Dermis blood vessel endothelial cell (primary cell): ENCODE measurements at regions not wholly inside any gene's neighbourhood (a gene's known extent, or its start where the extent isn't known, plus 50 kb on each side); places are given as distances from the start of the nearest gene placed in this dataset.
A peak's percentile ranks its signal among the peaks of the same experiment; 100 is the strongest.
"Not testable (repeated sequence)": the region's sequence is repeated elsewhere in the genome, so short reads cannot be mapped to it uniquely, and the experiment has no call there.

Experiments used
- DNase-seq: peaks from one replicate; pipeline ENCODE4 v3.0.0; 2010

DNA sequence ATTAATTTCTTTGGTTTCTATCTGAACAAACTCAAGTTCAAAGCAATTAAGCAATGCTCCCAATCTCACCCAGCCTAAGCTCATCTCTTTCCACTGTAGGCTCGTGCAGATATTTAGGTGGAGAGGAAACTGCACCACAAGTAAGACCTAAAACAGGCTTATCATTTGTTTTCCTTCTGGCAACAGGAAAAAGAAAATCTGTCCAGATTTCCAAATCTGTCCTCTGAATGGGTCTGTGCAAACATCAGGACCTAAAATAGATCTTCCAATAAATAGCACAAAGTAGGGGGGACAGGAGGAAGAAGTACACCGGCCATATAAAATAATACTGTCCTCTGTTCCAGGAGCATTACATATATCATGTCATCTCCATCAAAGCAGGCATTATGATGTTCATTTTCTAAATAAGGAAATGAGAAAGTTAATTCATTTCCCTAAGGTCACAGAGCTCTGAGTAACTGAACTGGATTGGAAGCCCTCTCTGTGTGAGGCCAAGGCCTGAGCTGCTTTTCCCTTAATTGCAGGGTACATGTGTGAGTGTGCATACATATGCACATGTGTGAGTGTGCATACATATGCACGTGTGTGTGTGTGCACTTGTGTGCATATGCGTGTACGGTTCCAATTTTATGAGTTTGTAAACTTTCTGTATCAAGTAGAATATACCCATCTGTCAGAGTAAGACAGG lies 92.8 kb upstream of the PARD3 start:
- DNase-seq, result no peak

DNA sequence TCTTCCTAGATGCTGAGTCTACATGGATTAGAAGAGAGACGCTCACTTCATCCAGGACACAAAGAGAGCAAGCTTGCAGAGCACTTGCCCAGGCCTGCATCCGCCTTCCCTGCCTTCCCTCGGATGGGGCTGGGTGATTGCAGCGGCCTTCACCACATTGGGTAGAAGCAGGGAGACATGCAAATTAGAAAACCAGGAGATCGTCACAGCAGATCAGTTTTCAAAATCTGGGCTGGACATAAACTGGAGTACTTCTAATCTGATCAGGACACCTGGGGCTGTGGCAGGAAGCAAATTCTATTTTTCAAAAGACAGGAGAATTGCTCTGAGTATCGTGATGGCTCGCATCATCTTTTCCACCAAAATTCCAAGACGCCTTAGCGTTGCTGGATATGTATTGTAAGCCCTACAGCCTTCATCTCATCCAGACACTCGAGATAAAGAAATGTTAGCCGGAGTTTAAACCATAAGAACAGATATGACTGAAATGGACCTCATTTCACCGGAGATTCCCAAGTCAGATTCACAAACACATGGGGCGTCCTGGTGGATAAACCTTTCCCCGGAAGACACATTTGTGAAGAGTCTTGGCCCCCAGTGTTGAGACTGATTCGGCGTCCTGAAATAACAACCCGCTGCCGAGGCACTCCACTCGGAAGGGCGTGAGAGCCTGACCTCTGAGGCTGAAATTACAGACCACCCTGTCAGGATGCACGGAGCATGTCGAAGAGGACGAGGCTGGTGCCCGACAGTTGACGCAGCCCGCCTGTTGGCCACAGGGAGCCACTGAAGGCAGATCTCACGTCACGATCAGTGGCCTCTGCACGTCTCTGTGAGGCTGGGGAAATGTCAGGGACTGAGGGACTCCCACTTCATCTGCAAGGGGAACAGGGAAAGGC lies 91.2 kb upstream of the PARD3 start:
- DNase-seq, result peak; percentile 23

- DNase-seq, result no peak
Measured at GRCh38 chr10:34905200-34905927, 90.3 kb upstream of the PARD3 start.

DNA sequence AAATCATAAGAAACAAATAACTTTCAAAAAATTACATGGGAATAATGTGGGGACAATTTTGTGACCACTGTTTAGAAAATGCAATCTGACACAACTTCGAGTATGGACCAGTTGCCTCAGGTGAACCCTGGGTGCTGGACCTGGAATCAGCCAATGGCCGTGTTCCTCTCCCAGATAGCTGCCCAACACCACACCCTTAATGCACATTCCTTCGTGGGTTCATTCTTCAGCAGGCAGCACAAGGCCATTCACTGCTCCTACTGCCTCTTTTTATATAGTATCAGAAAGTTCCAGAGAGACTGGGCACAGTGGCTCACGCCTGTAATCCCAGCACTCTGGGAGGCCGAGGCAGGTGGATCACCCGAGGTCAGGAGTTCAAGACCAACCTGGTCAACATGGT lies 89.1 kb upstream of the PARD3 start:
- no peak for DNase-seq

GRCh38 chr10:34899161-34899560 lies 84.1 kb upstream of the PARD3 start:
- no peak for DNase-seq

GRCh38 chr10:34895977-34896376 lies 80.9 kb upstream of the PARD3 start:
- no peak for DNase-seq

DNA sequence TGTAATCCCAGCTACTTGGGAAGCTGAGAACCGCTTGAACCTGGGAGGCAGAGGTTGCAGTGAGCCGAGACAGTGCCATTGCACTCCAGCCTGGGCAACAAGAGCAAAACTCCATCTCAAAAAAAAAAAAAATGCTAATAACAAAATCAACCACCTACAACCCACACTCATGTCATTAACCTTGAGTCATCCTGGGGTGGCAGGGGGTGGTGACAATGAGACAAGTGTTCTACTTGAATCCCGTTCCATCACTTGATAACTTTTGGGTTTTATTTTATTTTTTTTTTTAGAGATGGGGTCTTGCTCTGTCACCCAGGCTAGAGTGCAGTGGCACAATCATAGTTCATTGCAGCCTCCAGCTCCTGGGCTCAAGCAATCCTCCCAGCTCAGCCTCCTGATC lies 80.0 kb upstream of the PARD3 start:
- DNase-seq, result not testable (repeated sequence)

GRCh38 chr10:34892521-34892920 lies 77.4 kb upstream of the PARD3 start:
- not testable (repeated sequence) for DNase-seq

DNA sequence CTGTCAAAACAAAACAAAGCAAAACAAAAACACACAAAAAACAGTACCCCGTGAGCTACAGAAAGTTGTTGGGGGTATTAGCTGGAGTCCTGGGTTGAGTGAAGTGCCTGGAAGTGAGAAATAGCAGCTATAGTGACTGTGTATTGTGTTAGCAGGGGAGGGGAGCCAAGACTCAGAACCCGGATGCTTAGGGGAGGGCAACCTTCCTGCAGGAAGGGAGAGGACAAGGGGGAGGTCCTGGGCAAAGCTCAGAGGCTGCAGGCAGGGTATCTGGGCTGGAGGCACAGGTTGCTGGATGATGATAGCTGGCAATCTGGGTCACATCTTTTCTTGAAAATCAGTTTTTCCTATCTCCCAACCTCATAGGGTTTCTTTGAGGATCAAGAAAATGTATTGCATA lies 75.8 kb upstream of the PARD3 start:
- DNase-seq, result peak; percentile 39

DNA sequence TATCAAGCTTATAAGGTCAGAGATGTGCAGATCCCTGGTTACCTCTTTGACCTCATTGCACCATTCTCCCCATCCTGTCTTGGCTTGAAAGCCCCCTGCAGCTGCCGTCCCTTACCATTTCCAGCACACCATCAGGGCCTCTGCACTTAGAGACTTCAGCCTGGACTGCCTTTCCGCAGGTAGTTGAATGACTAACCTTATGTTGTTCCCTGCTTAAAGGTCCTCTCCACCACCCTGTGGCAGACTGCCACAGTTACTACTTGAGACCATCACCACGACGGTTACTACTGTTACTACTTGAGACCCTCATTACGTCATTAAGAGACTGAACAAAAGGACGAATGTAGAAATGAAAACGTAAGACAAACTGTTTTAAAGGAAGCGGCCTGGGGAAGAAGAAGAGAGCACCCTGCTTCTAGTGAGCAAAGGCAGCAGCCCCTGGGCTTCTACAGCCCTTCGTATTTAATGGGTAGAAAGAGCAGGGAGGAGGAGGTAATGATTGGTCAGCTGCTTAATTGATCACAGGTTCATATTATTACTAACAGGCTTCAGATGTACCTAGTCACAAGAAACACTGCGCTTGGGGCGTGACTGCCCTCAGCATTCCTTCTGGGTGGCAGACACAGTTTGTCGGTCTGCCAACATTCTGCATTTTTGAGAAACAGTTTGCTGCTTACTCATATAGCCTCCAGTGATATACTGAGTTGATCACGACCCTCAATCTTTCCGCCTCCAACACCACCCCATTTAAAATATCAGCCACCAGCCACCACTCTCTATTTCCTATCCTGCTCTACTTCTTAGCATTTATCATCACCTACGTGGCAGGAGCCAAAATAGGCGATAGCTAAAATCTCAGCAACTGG lies 74.1 kb upstream of the PARD3 start:
- no peak for DNase-seq

- DNase-seq, result no peak
Measured at GRCh38 chr10:34886906-34887642, 72.0 kb upstream of the PARD3 start.

- no peak for DNase-seq
Measured at GRCh38 chr10:34885898-34886297, 70.8 kb upstream of the PARD3 start.

- DNase-seq, result no peak
Measured at GRCh38 chr10:34885011-34885410, 69.9 kb upstream of the PARD3 start.

GRCh38 chr10:34884272-34884952 lies 69.3 kb upstream of the PARD3 start:
- DNase-seq, result no peak

DNA sequence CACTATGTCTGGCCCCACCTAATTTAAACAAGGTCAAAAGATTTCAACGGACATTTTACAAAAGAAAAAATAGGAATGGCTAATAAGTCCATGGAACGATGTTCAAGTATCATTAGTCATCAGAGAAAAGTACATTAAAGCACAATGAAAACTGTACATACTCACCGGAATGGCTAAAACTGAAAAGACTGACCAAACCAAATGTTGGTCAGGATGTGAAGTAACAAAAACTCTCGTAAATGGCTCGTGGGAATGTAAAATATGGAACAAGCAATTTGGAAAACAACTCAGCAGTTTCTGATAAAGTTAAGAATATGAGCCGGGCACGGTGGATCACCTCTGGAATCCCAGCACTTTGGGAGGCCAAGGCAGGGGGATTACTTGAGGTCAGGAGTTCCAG lies 65.7 kb upstream of the PARD3 start:
- no peak for DNase-seq

- DNase-seq, result not testable (repeated sequence)
Measured at GRCh38 chr10:34878651-34879050, 63.6 kb upstream of the PARD3 start.

GRCh38 chr10:34875061-34875460 lies 60.0 kb upstream of the PARD3 start:
- DNase-seq, result no peak

DNA sequence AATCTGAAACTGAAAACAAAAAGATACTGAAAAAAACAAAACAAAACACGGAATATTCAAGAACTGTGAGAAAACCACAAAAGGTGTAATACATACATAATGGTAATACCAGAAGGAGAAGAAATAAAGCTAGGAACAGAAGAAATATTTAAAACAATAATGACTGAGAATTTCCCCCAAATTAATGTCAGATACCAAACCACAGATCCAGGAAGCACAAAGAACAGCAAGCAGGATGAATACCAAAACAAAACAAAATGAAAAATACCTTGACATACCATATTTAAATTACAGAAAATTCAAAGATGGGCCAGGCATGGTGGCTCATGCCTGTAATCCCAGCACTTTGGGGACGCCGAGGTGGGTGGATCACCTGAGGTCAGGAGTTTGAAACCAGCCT lies 57.7 kb upstream of the PARD3 start:
- DNase-seq, result no peak

DNA sequence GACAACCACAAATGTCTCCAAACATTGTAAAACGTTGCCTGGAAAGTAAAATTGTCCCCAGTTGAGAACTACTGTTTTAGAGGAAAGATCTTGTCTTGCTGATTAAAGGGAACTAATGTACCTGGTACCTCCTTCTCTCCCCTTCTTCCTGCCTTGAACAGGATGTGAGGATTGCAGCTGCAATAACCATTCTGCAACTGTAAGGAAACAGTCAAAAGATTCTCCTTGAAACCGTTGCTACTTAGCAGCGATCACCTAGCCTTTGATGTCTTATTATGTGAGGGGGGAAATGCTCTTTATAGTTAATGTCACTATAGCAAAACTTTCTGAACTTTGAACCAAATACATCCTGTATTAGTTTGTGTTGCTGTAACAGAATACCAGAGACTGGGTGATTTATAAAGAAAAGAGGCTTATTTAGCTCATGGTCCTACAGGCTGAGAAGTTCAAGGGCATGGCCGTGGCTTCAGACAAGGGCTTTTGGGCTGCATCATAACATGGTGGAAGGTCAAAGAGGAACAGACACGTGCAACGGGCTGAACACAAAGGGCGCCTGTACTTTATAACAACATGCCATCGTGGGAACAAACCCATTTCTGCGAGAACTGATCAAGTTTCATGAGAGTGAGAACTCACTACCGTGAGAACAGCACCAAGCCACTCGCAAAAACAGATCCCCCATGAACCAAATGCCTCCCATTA lies 54.2 kb upstream of the PARD3 start:
- DNase-seq, result no peak

DNA sequence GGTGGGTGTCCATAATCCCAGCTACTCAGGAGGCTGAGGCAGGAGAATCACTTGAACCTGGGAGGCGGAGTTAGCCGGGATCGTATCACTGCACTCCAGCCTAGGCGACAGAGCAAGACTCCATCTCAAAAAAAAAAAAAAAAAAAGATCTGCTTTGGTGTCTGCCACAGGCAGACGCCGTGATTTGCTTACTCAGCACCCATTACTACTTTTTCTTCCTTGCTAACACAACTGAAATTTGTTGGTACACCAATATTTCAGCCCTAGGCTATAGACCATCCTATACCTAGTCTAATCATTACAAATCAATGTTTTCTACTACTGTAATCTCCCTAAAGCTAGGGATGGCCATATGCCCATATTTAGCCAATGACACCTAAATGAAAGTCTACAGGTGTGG lies 53.5 kb upstream of the PARD3 start:
- no peak for DNase-seq
